ENCODE measurements at regions not wholly inside any gene's neighbourhood (a gene's known extent, or its start where the extent isn't known, plus 50 kb on each side); places are given as distances from the start of the nearest gene placed in this dataset.
"Not testable (repeated sequence)": the region's sequence is repeated elsewhere in the genome, so short reads cannot be mapped to it uniquely, and the experiment has no call there.

GRCh38 chr12:47343684-47344567, 264.2 kb upstream of the AMIGO2 start:
- no peak for DNase-seq

- no peak for DNase-seq
Observed at GRCh38 chr12:47340411-47341015, 260.8 kb upstream of the AMIGO2 start.

- DNase-seq: no peak
Observed at GRCh38 chr12:47337581-47337980, 257.8 kb upstream of the AMIGO2 start.

GRCh38 chr12:47333271-47333858, 253.6 kb upstream of the AMIGO2 start:
- not testable (repeated sequence) for DNase-seq

GRCh38 chr12:47328831-47329545, 249.2 kb upstream of the AMIGO2 start:
- DNase-seq: no peak

GRCh38 chr12:47326190-47326589, 246.4 kb upstream of the AMIGO2 start:
- DNase-seq: no peak

- DNase-seq: no peak
Observed at GRCh38 chr12:47323802-47324201, 244.0 kb upstream of the AMIGO2 start.

GRCh38 chr12:47321436-47321835, 241.7 kb upstream of the AMIGO2 start:
- no peak for DNase-seq

GRCh38 chr12:47319746-47320145, 240.0 kb upstream of the AMIGO2 start:
- no peak for DNase-seq

GRCh38 chr12:47318963-47319362, 239.2 kb upstream of the AMIGO2 start:
- no peak for DNase-seq

GRCh38 chr12:47317175-47317915, 237.6 kb upstream of the AMIGO2 start:
- DNase-seq: no peak

GRCh38 chr12:47316609-47317049, 236.9 kb upstream of the AMIGO2 start:
- DNase-seq: no peak

- no peak for DNase-seq
Observed at GRCh38 chr12:47314996-47315395, 235.2 kb upstream of the AMIGO2 start.

- DNase-seq: no peak
Observed at GRCh38 chr12:47312808-47313426, 233.2 kb upstream of the AMIGO2 start.

- DNase-seq: no peak
Observed at GRCh38 chr12:47312147-47312546, 232.4 kb upstream of the AMIGO2 start.

- DNase-seq: no peak
Observed at GRCh38 chr12:47311568-47311967, 231.8 kb upstream of the AMIGO2 start.

- no peak for DNase-seq
Observed at GRCh38 chr12:47311010-47311409, 231.3 kb upstream of the AMIGO2 start.

GRCh38 chr12:47308672-47309071, 228.9 kb upstream of the AMIGO2 start:
- DNase-seq: no peak

GRCh38 chr12:47307680-47308399, 228.1 kb upstream of the AMIGO2 start:
- DNase-seq: no peak

GRCh38 chr12:47306773-47307679, 227.3 kb upstream of the AMIGO2 start:
- not testable (repeated sequence) for DNase-seq
